ENCODE measurements at regions not wholly inside any gene's neighbourhood (a gene's known extent, or its start where the extent isn't known, plus 50 kb on each side); places are given as distances from the start of the nearest gene placed in this dataset.
"Not testable (repeated sequence)": the region's sequence is repeated elsewhere in the genome, so short reads cannot be mapped to it uniquely, and the experiment has no call there.

- H3K4me3 ChIP-seq; H3K4me1 ChIP-seq; intact Hi-C loops (cut with DNase I); H3K9me3 ChIP-seq; H3K36me3 ChIP-seq; H3K27ac ChIP-seq; H3K27me3 ChIP-seq; DNase-seq (ENCODE audit: extremely low spot score in 2 of 2): not testable (repeated sequence)
Observed at GRCh38 chr4:49519150-49520035, 533.3 kb downstream of the CWH43 start.

DNA sequence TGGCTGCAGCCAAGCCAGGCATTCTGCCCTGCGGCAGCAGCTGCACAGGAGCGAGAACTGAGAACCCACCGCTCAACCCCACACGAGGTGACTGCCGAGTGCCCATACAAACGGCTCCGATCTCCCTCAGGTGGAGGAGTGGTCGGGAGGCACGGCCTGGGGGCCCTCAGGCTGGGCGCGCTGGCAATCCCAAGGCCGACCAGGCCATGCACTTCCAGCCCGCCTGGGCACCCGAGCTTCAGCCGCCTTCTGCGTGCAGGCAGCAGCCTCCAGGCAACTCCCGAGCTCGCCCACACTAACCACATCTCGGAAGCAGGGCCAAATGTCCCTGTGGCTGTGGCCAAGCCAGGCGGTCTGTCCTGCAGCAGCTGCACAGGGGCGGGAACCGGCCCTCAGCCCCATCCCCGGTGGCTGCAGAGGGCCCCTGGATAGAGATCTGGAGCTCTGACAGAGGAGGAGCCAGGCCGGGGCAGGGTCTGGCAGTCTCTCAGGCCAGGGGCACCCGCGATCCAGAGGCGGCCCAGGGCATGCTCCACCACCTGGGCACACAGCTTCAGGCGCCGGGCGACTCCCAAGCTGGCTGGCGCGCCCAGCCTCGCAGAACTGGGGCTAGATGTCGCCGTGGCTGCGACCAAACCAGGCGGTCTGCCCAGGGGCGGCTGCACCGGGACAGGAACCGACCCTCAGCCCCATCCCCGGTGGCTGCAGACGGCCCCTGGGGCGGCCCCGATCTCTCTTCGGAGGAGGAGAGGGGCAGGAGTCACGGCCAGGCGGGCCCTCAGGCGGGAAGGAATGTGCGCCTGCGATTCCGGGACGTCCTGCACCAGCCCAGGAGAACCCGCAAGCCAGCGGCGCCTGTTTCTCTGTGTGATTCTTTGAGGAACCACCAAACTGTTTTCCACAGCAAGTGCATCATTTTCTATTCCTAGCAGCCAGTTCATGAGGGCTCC lies 538.0 kb downstream of the CWH43 start:
- H3K36me3 ChIP-seq; H3K9me3 ChIP-seq; H3K27me3 ChIP-seq; H3K4me3 ChIP-seq; H3K4me1 ChIP-seq; H3K27ac ChIP-seq; intact Hi-C loops (cut with DNase I); DNase-seq (ENCODE audit: extremely low spot score in 2 of 2): not testable (repeated sequence)

DNA sequence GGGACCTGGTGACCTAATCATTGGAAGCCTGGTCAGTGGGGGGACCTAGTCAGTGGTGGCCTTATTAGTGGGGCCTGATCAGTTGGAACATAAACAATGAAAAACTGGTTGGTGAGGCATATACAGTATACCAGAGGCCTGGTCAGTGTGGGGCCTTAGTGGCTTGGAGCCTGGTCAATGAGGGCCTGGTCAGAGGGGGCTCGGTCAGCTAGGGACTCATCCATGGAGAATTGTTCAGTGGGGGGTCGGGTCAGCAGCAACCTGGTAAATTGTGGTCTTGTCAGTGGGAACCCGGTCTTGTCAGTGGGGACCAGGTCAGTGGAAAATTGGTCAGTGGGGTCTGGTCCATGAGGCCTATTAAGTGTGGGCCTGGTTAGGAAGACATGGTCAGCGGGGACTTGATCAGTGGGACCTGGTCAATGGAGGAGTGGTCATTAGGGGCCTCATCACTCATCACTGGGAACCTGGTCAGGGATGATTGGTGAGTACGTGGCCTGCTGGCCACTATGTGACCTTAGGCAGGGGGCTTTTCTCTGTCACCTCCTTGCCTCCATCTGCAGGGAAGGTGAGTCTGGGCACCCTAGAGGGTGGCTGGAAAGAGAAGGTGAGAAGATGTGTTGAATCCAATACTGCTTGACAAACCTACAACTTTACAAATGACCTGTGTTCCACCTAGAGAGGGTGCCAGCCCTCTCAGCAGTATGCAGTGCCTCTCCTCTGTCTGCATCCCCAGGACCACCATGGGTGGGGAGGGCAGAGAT lies 573.0 kb downstream of the CWH43 start:
- H3K36me3 ChIP-seq; DNase-seq (ENCODE audit: extremely low spot score in 2 of 2); H3K4me1 ChIP-seq; H3K9me3 ChIP-seq; H3K27ac ChIP-seq; H3K4me3 ChIP-seq; H3K27me3 ChIP-seq; intact Hi-C loops (cut with DNase I): not testable (repeated sequence)

DNA sequence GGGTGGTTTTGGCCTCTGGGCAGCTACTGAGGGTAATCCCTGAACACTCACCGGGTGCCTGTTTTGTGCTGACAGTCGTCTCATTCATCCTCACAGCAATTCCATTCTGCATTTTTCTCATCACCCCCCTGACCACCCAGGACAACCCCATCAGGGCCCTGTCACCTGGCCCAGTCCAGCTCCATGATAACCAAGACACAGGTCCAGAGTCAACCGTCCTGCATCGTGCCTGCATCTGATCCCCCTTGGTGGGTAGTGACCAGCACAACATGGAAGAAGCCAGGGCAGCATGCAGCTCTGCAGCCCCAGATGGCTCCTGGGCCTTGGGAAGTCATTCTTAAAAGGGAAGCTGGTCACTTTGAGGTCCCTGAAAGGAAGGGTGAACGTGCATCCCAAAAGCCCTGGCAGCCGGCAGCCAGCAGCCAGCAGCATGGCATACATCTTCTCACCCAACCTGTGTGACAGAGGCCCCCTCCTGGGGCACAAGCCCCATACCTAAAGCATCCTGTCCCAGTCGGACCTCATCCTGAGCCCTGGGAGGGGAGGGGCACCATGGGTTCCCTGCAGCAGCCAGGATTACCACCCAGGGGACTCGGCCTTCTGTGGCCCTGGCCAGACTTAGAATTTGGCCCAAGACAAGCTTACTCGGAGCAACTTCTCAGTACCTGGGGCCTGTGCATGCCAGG lies 574.2 kb downstream of the CWH43 start:
- H3K4me1 ChIP-seq; intact Hi-C loops (cut with DNase I); H3K36me3 ChIP-seq; H3K9me3 ChIP-seq; H3K27me3 ChIP-seq; H3K4me3 ChIP-seq; H3K27ac ChIP-seq; DNase-seq (ENCODE audit: extremely low spot score in 2 of 2): not testable (repeated sequence)

- H3K9me3 ChIP-seq; intact Hi-C loops (cut with DNase I); H3K4me3 ChIP-seq; H3K27ac ChIP-seq; H3K4me1 ChIP-seq; H3K27me3 ChIP-seq; DNase-seq (ENCODE audit: extremely low spot score in 2 of 2); H3K36me3 ChIP-seq: not testable (repeated sequence)
Observed at GRCh38 chr4:49560883-49561282, 574.8 kb downstream of the CWH43 start.

- H3K4me1 ChIP-seq; H3K36me3 ChIP-seq; H3K4me3 ChIP-seq; H3K9me3 ChIP-seq; DNase-seq (ENCODE audit: extremely low spot score in 2 of 2); intact Hi-C loops (cut with DNase I); H3K27me3 ChIP-seq; H3K27ac ChIP-seq: not testable (repeated sequence)
Observed at GRCh38 chr4:49570248-49570647, 584.2 kb downstream of the CWH43 start.

DNA sequence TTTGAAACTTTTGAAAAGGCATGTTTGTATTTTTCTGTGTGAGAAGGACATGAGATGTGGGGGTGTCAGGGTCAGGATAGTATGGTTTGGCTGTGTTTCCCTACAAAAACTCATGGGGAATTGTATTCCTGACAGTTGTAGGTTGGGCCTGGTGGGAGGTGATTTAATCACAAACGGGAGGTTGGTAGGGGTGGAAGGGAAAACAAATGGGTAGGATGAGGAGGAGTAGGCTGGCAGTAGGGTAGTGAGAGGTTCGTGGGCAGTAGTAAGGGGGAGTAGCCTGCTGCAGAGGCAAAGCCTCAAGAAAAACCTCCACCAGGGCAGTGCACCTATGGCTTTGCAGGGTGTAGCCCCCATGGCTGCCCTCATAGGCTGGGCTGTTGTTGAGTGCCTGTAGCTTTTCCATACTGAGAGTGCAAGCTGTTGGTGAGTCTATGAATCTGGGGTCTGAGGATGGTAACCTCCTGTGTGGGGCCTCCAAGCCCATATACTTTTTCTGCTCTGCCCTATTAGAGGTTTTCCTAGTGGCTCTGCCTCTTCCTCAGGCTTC lies 587.7 kb downstream of the CWH43 start:
- intact Hi-C loops (cut with DNase I); H3K4me1 ChIP-seq; H3K4me3 ChIP-seq; DNase-seq (ENCODE audit: extremely low spot score in 2 of 2); H3K9me3 ChIP-seq; H3K36me3 ChIP-seq; H3K27me3 ChIP-seq; H3K27ac ChIP-seq: not testable (repeated sequence)

DNA sequence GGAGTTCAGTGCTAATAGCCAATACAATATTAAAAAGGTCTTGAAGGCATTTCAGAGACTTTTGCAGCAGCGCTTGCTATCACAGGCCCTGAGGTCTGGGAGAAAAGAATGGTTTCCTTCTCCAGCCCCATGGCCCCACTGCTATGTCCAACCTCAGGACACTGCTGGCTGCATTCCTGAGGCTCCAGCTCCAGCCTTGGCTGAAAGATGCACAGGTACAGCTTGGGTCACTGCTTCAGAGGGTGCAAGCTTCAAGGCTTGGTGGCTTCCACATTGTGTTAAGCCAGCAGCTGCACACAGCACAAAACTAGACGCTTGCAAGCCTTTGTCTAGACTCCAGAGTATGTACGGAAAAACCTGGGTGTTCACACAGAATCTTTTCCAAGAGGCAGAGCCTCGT lies 589.2 kb downstream of the CWH43 start:
- H3K4me1 ChIP-seq; H3K9me3 ChIP-seq; intact Hi-C loops (cut with DNase I): not testable (repeated sequence)

GRCh38 chr4:49578371-49578770 lies 592.3 kb downstream of the CWH43 start:
- H3K9me3 ChIP-seq; H3K4me3 ChIP-seq; intact Hi-C loops (cut with DNase I); H3K4me1 ChIP-seq; H3K36me3 ChIP-seq; H3K27ac ChIP-seq; H3K27me3 ChIP-seq; DNase-seq (ENCODE audit: extremely low spot score in 2 of 2): not testable (repeated sequence)

More for the DNA sequence above, 589.2 kb downstream of the CWH43 start:
- not testable (repeated sequence) for H3K4me3 ChIP-seq; H3K27ac ChIP-seq; H3K27me3 ChIP-seq; DNase-seq (ENCODE audit: extremely low spot score in 2 of 2); H3K36me3 ChIP-seq

- H3K27me3 ChIP-seq; intact Hi-C loops (cut with DNase I); H3K9me3 ChIP-seq; H3K36me3 ChIP-seq; DNase-seq (ENCODE audit: extremely low spot score in 2 of 2); H3K4me3 ChIP-seq; H3K4me1 ChIP-seq; H3K27ac ChIP-seq: not testable (repeated sequence)
Observed at GRCh38 chr4:49578899-49579298, 592.8 kb downstream of the CWH43 start.

DNA sequence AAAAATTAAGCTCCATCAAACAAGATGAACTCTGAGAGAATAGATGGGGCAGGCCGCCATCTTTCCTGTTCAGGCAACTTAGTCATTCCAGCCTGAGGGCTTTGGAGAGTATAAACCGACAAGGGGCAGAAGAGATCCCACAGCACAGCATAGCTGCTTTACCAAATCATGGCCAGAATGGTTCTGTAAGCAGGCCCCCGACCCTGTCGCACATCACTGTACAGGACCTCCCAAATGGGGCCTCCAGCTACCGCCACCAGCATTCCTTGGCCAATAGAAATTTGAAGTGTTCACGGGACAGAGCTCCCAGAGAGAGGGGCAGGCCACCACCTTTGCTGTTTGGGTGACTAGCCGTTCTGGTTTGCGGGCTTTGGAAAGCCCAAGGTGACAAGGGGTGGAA lies 594.1 kb downstream of the CWH43 start:
- H3K27ac ChIP-seq; intact Hi-C loops (cut with DNase I); H3K27me3 ChIP-seq; DNase-seq (ENCODE audit: extremely low spot score in 2 of 2); H3K36me3 ChIP-seq; H3K4me1 ChIP-seq; H3K4me3 ChIP-seq; H3K9me3 ChIP-seq: not testable (repeated sequence)

DNA sequence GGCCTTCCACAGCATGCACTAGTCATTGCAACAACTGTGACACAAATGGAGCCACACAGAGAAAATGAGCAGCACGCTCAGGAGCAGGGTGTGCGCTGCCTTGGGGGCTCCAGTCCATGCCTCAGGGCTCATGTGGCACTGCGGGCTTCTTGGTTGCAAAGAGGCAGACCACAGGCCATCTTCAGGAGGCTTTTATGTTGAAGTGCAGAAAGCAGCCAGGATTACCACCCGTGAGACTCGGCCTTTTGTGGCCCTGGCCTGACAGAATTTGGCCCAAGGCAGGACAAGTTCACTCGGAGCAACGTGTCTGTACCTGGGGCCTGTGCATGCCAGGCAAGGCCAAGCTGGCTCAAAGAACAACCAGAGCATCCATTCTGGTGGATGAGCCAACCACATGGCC lies 602.3 kb downstream of the CWH43 start:
- H3K36me3 ChIP-seq; H3K27ac ChIP-seq; DNase-seq (ENCODE audit: extremely low spot score in 2 of 2); H3K27me3 ChIP-seq; H3K4me3 ChIP-seq; H3K9me3 ChIP-seq; H3K4me1 ChIP-seq; intact Hi-C loops (cut with DNase I): not testable (repeated sequence)

Measured in vagina (tissue), 2 donors.